Ascending aorta (tissue), 2 donors: ENCODE measurements at regions not wholly inside any gene's neighbourhood (a gene's known extent, or its start where the extent isn't known, plus 50 kb on each side); places are given as distances from the start of the nearest gene placed in this dataset.

Experiments
- DNase-seq, 2 donors: peaks; one replicate each; pipeline ENCODE4 v3.0.0-alpha.2; 2019; ENCODE audit warnings: low spot score in 2 of 2
- H3K27ac ChIP-seq, 2 donors: fragments of 200-600 bp; sonication (generic); one replicate each; pipeline ENCODE4 v1.5.1; 2016 to 2017; ENCODE audit warnings: mild to moderate bottlenecking in 1 of 2
- H3K27me3 ChIP-seq: fragments of 200-600 bp; sonication (generic); one replicate; pipeline ENCODE4 v1.5.1; 2017
- H3K36me3 ChIP-seq, 2 donors: fragments of 200-600 bp; sonication (generic); one replicate each; pipeline ENCODE4 v1.5.1; 2016
- H3K4me1 ChIP-seq, 2 donors: fragments of 200-600 bp; sonication (generic); one replicate each; pipeline ENCODE4 v1.5.1; 2016 to 2017; ENCODE audit warnings: mild to moderate bottlenecking in 1 of 2
- H3K4me3 ChIP-seq, 2 donors: fragments of 200-600 bp; sonication (generic); one replicate each; pipeline ENCODE4 v1.5.1; 2016 to 2017; ENCODE audit warnings: mild to moderate bottlenecking in 1 of 2
- H3K9me3 ChIP-seq, 2 donors: fragments of 200-600 bp; sonication (generic); one replicate each; pipeline ENCODE4 v1.5.1; 2016
- CTCF ChIP-seq, 3 experiments: fragments of 200-600 bp in 2 of 3; fragments of 450-650 bp in 1 of 3; sonication (generic) in 2 of 3; IDR thresholded peaks; one replicate each; pipeline ENCODE4 v1.5.1; 2016 to 2019; ENCODE audit warnings: antibody characterized with exemption in 3 of 3, mild to moderate bottlenecking in 1 of 3, moderate library complexity in 1 of 3
- intact Hi-C: fragments of 100-400 bp; cut with DNase I; formaldehyde crosslinking; loops from one replicate; pipeline ENCODE4 v1.15.1; 2023

DNA sequence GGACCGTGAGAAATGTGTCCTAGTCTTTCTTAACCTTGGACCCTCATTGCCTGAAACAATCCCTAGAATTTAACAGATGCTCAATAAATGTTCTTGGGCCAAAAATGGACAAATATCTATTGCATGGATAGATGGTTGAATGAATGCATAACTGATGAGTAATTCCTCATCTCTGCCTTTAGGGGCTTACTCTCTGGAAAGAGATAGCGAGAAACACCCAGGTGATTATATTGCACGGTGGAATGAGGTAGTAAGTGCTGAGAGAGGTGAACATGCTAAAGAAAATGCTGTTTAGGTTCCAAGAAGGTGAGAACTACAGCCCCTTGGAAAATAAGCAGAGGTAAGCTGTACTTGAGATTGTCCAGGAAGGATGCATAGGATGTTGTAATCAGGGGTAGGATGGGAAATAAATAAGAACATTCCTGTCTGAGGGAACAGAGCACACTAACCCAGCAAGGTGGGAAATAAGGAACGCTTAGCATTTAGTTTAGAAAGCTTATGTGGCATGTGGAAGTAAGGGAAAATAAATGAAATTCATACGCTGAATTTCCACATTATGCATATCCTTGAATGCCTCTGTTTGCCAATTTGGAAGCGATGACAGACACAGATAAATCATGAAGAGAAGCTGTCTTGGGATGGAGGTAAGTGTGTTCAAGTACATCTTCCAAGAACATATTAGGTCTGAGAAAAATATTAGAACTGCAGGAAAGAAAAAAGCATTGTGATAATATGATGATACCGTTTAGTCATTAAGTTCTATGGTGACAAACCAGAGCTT, 426.6 kb downstream of the ARHGEF28 start:
- DNase-seq: no peak
- Histone ChIP-seq H3K36me3 (no peaks in the 10 kb centered on the region), H3K4me1 (peaks cover 0 to 7% of the 10 kb centered on the region in 2 donors), H3K4me3 (no peak overlapping the region), H3K27ac (no peak overlapping the region), H3K27me3 (no peaks in the 10 kb centered on the region), H3K9me3 (no peaks in the 10 kb centered on the region)
- intact Hi-C loops: no loop called here
- TF ChIP-seq CTCF (IDR thresholded peaks at IDR 0.05): no peak

DNA sequence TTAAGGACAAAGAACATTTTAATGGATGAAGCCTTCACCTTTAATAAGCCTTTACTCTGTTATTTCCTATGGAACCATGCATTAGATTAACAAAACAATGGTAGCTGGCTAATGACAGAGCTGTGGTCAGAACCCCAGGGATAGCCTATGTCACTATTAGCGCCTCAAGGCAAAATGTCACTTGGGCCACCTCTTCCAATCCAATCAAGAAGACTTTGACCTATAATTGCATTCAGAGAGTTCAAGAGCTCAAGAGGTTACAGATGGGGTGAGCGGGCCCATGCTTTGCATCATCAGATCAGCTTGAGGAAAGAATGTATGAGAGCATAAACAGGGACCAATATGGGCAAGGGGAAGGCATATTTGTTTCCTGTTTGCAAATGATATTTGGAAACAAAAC, 425.1 kb downstream of the ARHGEF28 start:
- Histone ChIP-seq H3K4me3 (no peak overlapping the region), H3K9me3 (no peaks in the 10 kb centered on the region), H3K27ac (no peak overlapping the region), H3K36me3 (no peaks in the 10 kb centered on the region), H3K27me3 (no peaks in the 10 kb centered on the region), H3K4me1 (peaks cover 0 to 2% of the 10 kb centered on the region in 2 donors)
- intact Hi-C loops: no loop called here
- no peak for TF ChIP-seq CTCF (IDR thresholded peaks at IDR 0.05)
- DNase-seq: no peak

DNA sequence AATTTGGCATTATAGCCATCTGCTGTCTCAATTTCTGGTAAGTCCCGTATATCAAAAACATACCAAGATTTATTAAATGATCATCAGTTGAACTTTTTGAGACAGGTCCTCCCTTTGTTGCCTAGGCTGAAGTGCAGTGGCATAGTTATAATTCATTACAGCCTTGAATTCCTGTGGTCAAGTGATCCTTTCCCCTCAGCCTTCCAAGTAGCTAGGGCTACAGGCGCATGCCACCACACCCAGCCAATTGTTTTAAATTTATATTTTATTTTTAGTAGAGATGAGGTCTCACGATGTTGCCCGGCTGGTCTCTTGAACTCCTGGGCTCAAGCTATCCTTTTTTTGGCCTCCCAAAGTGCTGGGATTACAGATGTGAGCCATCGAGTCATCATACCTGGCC, 418.9 kb downstream of the ARHGEF28 start:
- DNase-seq: no peak

GRCh38 chr5:74042959-74043358, 417.0 kb downstream of the ARHGEF28 start:
- Histone ChIP-seq H3K4me3 (no peak overlapping the region), H3K27me3 (no peaks in the 10 kb centered on the region), H3K4me1 (no peaks in the 10 kb centered on the region), H3K27ac (no peak overlapping the region), H3K36me3 (no peaks in the 10 kb centered on the region), H3K9me3 (no peaks in the 10 kb centered on the region)
- intact Hi-C loops: no loop called here
- no peak for TF ChIP-seq CTCF (IDR thresholded peaks at IDR 0.05)
- no peak for DNase-seq

More for the DNA sequence above, 418.9 kb downstream of the ARHGEF28 start:
- TF ChIP-seq CTCF (IDR thresholded peaks at IDR 0.05): no peak
- H3K27me3 ChIP-seq: no peaks in the 10 kb centered on the region
- no peaks in the 10 kb centered on the region for H3K36me3 ChIP-seq
- intact Hi-C loops: no loop called here
- H3K4me1 ChIP-seq: no peaks in the 10 kb centered on the region
- no peak overlapping the region for H3K27ac ChIP-seq
- H3K9me3 ChIP-seq: no peaks in the 10 kb centered on the region
- no peak overlapping the region for H3K4me3 ChIP-seq

- Histone ChIP-seq H3K4me1 (no peaks in the 10 kb centered on the region), H3K27me3 (no peaks in the 10 kb centered on the region), H3K4me3 (no peak overlapping the region), H3K36me3 (no peaks in the 10 kb centered on the region), H3K27ac (no peak overlapping the region), H3K9me3 (no peaks in the 10 kb centered on the region)
- DNase-seq: no peak
- TF ChIP-seq CTCF (IDR thresholded peaks at IDR 0.05): no peak
- intact Hi-C loops: no loop called here
Measured at GRCh38 chr5:74042559-74042958, 416.6 kb downstream of the ARHGEF28 start.
